ENCODE measurements at regions not wholly inside any gene's neighbourhood (a gene's known extent, or its start where the extent isn't known, plus 50 kb on each side); places are given as distances from the start of the nearest gene placed in this dataset.

DNA sequence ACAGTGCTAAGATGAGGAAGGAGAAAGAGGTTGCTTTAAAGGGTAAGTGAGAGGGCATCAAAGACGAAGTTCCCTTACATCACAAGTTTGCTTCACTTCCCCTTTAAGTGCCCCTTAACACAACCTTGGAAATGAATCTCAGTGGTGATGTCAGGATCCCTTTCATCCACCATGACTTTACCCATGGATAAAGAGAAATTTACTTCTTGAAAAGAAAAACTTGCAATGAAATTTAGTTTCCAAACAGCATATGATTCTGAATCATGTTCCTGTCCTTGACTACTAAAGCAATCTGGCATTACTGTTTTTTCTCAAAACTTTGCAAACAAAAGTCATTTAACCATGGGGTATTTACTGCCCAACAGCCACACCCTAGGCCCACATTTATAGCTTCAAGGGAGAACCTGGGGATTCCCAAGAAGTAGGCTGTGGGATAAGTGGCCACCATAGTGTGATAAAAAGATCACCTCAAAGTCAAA lies 135.9 kb downstream of the ITGB8 start:
- in situ Hi-C loops (cut with HindIII; ENCODE audit: low sequenced_read_pairs) = no loop called here
- DNase-seq (ENCODE audit: low read depth, low spot score) = no peak
- TF ChIP-seq, protein P1, sequence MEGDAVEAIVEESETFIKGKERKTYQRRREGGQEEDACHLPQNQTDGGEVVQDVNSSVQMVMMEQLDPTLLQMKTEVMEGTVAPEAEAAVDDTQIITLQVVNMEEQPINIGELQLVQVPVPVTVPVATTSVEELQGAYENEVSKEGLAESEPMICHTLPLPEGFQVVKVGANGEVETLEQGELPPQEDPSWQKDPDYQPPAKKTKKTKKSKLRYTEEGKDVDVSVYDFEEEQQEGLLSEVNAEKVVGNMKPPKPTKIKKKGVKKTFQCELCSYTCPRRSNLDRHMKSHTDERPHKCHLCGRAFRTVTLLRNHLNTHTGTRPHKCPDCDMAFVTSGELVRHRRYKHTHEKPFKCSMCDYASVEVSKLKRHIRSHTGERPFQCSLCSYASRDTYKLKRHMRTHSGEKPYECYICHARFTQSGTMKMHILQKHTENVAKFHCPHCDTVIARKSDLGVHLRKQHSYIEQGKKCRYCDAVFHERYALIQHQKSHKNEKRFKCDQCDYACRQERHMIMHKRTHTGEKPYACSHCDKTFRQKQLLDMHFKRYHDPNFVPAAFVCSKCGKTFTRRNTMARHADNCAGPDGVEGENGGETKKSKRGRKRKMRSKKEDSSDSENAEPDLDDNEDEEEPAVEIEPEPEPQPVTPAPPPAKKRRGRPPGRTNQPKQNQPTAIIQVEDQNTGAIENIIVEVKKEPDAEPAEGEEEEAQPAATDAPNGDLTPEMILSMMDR (IDR thresholded peaks at IDR 0.05; ENCODE audit: low read depth, low read length) = no peak
- no peak overlapping the region for H3K4me3 ChIP-seq (ENCODE audit: low read depth, low read length)

DNA sequence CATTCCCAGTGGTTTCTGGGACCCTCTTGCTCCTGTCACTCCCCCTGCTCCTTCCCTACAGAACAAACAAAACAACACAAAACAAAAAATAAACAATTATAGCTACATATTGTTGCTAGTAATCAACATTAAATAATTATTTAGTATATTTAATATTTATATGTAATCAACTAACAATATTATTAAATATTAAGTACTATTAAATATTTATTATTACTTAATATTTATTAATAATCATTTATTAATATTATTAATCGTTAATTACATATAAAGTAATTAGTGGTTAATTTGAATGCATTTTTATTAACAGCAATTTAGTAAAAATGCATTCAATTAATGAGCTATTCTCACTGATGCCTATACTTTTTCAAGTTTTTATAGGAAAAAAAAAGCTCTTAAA lies 139.4 kb downstream of the ITGB8 start:
- H3K4me3 ChIP-seq (ENCODE audit: low read depth, low read length) = no peak overlapping the region
- in situ Hi-C loops (cut with HindIII; ENCODE audit: low sequenced_read_pairs) = no loop called here
- no peak for DNase-seq (ENCODE audit: low read depth, low spot score)
- TF ChIP-seq, protein P1 (IDR thresholded peaks at IDR 0.05; ENCODE audit: low read depth, low read length) = no peak

DNA sequence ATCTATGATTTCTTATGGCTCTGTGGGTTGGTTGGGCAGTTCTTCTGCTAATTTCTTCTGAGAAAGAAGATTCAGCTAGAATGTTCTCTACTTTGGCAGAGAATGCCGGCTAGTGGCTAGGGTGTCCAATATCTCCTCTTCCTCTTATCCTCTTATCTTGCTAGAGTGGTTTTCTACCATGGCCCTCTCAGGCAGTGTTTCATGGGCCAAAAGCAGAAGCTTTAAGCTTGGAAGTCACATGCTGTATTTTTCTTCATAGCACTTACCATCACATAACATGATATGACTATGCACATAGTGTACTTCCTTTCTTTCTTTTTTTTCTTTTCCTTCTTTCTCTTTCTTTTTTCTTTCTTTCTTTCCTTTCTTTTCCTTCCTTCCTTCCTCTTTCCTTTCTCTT lies 140.0 kb downstream of the ITGB8 start:
- TF ChIP-seq, protein P1 (IDR thresholded peaks at IDR 0.05; ENCODE audit: low read depth, low read length) = no peak
- H3K4me3 ChIP-seq (ENCODE audit: low read depth, low read length) = no peak overlapping the region
- no peak for DNase-seq (ENCODE audit: low read depth, low spot score)
- in situ Hi-C loops (cut with HindIII; ENCODE audit: low sequenced_read_pairs) = no loop called here

DNA sequence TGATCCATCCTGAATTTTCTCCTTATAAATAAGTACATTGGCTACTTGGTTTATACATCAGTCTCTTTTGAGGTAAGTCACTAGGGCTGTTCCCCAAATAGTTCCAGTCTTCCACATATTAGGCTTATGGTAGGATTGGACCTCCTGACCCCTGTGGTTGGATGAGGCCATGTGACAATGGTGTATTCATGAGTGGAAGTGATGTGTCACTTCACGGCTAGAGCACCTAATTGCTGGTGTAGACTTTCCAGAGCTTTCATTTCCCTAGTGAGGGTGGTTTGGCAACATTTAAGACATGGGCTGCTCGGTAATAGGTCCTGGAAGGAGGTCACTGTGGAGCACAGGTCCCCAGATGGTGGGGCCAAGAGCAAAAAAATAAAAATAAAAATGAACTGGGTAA lies 141.2 kb upstream of the ABCB5 start:
- no peak for DNase-seq (ENCODE audit: low read depth, low spot score)
- in situ Hi-C loops (cut with HindIII; ENCODE audit: low sequenced_read_pairs) = no loop called here
- H3K4me3 ChIP-seq (ENCODE audit: low read depth, low read length) = no peak overlapping the region
- TF ChIP-seq, protein P1 (IDR thresholded peaks at IDR 0.05; ENCODE audit: low read depth, low read length) = no peak

DNA sequence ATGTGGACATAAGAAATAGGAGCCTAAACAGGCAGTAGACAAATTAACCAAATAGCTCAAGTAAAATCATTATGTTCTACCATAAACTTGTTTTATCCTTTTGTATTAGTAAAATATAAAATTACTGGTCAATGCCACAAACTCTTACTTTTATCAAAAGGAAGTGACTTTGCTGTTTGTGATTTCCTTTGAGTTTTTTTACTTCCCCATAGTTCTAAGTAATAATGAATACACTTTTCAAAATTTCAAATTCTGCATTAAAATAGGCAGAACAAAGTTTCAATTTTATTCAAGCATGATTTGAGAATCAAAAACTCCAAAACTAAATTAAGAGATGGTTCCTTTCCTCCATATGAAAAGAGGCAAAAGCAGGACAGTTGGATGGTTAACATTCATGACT lies 139.7 kb upstream of the ABCB5 start:
- TF ChIP-seq, protein P1 (IDR thresholded peaks at IDR 0.05; ENCODE audit: low read depth, low read length) = no peak
- no peak for DNase-seq (ENCODE audit: low read depth, low spot score)
- H3K4me3 ChIP-seq (ENCODE audit: low read depth, low read length) = no peak overlapping the region
- in situ Hi-C loops (cut with HindIII; ENCODE audit: low sequenced_read_pairs) = no loop called here

DNA sequence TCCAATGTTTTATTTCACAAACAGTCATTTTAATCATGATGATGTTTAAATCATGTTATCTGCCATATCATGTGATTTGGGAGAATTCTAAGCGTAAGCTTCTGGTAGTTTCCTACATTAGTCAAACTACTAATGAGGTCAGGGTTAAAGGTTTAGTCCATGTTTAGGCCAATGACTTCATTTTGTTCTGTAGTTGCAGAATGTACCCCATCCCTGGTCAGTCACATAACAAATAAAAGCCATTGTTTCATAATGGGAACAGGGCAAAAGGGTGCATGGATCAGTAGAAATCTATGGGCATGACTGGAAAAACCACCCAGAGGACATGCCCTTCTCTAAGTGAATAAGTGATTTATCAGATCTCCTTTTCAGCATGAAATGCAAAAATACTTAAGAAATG lies 138.4 kb upstream of the ABCB5 start:
- TF ChIP-seq, protein P1 (IDR thresholded peaks at IDR 0.05; ENCODE audit: low read depth, low read length) = no peak
- no peak overlapping the region for H3K4me3 ChIP-seq (ENCODE audit: low read depth, low read length)
- in situ Hi-C loops (cut with HindIII; ENCODE audit: low sequenced_read_pairs) = no loop called here
- no peak for DNase-seq (ENCODE audit: low read depth, low spot score)

DNA sequence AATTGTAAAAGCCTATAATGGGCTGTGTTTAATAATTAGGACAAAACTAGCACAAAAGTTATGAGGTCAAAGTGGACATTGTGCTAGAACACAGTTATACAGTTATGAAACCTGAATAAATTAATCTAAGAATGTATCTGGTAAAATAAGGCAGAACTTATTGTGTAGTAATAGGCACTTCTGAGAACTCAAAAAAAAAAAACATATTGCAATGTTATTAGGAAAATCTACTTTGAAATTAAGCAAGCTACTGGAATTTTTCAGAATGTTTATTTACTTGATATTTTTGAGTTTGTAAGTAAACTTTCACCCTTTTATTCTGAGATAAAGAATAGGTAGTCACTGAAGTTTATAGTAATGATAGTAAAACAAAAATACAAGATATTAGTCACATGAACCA lies 135.8 kb upstream of the ABCB5 start:
- no peak overlapping the region for H3K4me3 ChIP-seq (ENCODE audit: low read depth, low read length)
- no peak for DNase-seq (ENCODE audit: low read depth, low spot score)
- in situ Hi-C loops (cut with HindIII; ENCODE audit: low sequenced_read_pairs) = no loop called here
- TF ChIP-seq, protein P1 (IDR thresholded peaks at IDR 0.05; ENCODE audit: low read depth, low read length) = no peak
